Hepatocyte (in vitro differentiated cells): ENCODE measurements at regions not wholly inside any gene's neighbourhood (a gene's known extent, or its start where the extent isn't known, plus 50 kb on each side); places are given as distances from the start of the nearest gene placed in this dataset.

ENCODE experiments used
- EZH2 ChIP-seq: fragments of 200-600 bp; sonication (generic); IDR thresholded peaks from 2 replicates; pipeline ENCODE4 v1.6.1; 2016; ENCODE audit warnings: antibody characterized with exemption, mild to moderate bottlenecking, borderline replicate concordance
- EZH2phosphoT487 ChIP-seq: fragments of 200-600 bp; sonication (generic); IDR thresholded peaks from one replicate; pipeline ENCODE4 v1.6.1; 2018; ENCODE audit warnings: antibody characterized with exemption, mild to moderate bottlenecking, low read depth, moderate library complexity; ENCODE audit not compliant: unreplicated experiment, severe bottlenecking
- TF ChIP-seq, protein P1 (sequence below): fragments of 200-600 bp; sonication (generic); IDR thresholded peaks from 2 replicates; pipeline ENCODE4 v1.5.1; 2016; ENCODE audit warnings: antibody characterized with exemption, mild to moderate bottlenecking; ENCODE audit not compliant: poor library complexity

DNA sequence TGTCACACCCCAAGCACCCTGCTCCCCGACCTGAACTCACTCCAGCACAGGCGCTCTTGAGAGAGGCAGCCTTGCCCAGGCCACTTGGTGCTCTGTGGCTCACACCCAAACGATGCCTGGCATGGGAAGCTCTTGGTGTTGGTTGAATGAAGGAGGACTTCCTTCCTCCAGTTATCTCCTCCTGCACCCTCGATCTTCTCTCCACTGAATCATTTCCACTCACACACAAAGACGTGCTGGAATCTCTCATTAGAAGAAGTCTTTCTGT lies 90.5 kb upstream of the TRIM2 start:
- TF ChIP-seq, protein P1, sequence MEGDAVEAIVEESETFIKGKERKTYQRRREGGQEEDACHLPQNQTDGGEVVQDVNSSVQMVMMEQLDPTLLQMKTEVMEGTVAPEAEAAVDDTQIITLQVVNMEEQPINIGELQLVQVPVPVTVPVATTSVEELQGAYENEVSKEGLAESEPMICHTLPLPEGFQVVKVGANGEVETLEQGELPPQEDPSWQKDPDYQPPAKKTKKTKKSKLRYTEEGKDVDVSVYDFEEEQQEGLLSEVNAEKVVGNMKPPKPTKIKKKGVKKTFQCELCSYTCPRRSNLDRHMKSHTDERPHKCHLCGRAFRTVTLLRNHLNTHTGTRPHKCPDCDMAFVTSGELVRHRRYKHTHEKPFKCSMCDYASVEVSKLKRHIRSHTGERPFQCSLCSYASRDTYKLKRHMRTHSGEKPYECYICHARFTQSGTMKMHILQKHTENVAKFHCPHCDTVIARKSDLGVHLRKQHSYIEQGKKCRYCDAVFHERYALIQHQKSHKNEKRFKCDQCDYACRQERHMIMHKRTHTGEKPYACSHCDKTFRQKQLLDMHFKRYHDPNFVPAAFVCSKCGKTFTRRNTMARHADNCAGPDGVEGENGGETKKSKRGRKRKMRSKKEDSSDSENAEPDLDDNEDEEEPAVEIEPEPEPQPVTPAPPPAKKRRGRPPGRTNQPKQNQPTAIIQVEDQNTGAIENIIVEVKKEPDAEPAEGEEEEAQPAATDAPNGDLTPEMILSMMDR: no peak
- no peak for TF ChIP-seq EZH2
- no peak for TF ChIP-seq EZH2phosphoT487
